CD14-positive monocyte (primary cell): ENCODE measurements at regions not wholly inside any gene's neighbourhood (a gene's known extent, or its start where the extent isn't known, plus 50 kb on each side); places are given as distances from the start of the nearest gene placed in this dataset.

Source experiments
- DNase-seq, 3 donors: peaks; one replicate each; pipeline ENCODE4 v3.0.0-alpha.2; 2011 to 2022
- H2AFZ ChIP-seq: 2 replicates; pipeline ENCODE4 v1.6.0; 2012; ENCODE audit warnings: mild to moderate bottlenecking, low read depth, low read length, inconsistent platforms; ENCODE audit not compliant: insufficient read depth, poor library complexity, severe bottlenecking
- H3K27ac ChIP-seq, 2 donors: 1 replicate in 1 of 2; 2 replicates in 1 of 2; pipeline ENCODE4 v1.5.1; 2012 to 2013; ENCODE audit warnings: low read length in 2 of 2, control low read depth in 1 of 2, inconsistent platforms in 1 of 2, low read depth in 1 of 2, mild to moderate bottlenecking in 1 of 2
- H3K27me3 ChIP-seq, 2 donors: one replicate each; pipeline versions ENCODE4 v1.6.0 to v1.6.1; 2011 to 2013; ENCODE audit warnings: low read length in 2 of 2; ENCODE audit not compliant: control insufficient read depth in 2 of 2, insufficient read depth in 2 of 2
- H3K36me3 ChIP-seq, 2 donors: replicated peaks in 1 of 2; 1 replicate in 1 of 2; 2 replicates in 1 of 2; pipeline versions ENCODE4 v1.5.1 to v1.6.1; 2012 to 2013; ENCODE audit warnings: low read length in 2 of 2, control low read depth in 1 of 2, inconsistent platforms in 1 of 2, mild to moderate bottlenecking in 1 of 2; ENCODE audit not compliant: insufficient read depth in 2 of 2, control insufficient read depth in 1 of 2
- H3K4me1 ChIP-seq, 2 donors: 1 replicate in 1 of 2; 2 replicates in 1 of 2; pipeline versions ENCODE4 v1.5.1 to v1.6.1; 2012 to 2013; ENCODE audit warnings: low read length in 2 of 2, control low read depth in 1 of 2, inconsistent platforms in 1 of 2, mild to moderate bottlenecking in 1 of 2, moderate library complexity in 1 of 2; ENCODE audit not compliant: insufficient read depth in 2 of 2, control insufficient read depth in 1 of 2
- H3K4me2 ChIP-seq: replicated peaks from 2 replicates; pipeline ENCODE3; 2012; ENCODE audit warnings: low read length, moderate library complexity, mild to moderate bottlenecking; ENCODE audit not compliant: poor library complexity, severe bottlenecking; ENCODE audit errors: extremely low read depth
- H3K4me3 ChIP-seq, 3 experiments: fragments of 200-600 bp in 1 of 3; sonication (generic) in 1 of 3; replicated peaks in 1 of 3; 1 replicate in 2 of 3; 2 replicates in 1 of 3; pipeline ENCODE4 v1.5.1; 2011 to 2013; ENCODE audit warnings: low read length in 3 of 3, mild to moderate bottlenecking in 3 of 3, control low read depth in 2 of 3, low read depth in 2 of 3, inconsistent platforms in 1 of 3, moderate library complexity in 1 of 3
- H3K79me2 ChIP-seq: 2 replicates; pipeline ENCODE4 v1.6.0; 2012; ENCODE audit warnings: mild to moderate bottlenecking, control low read depth, inconsistent platforms, low read length, moderate library complexity; ENCODE audit not compliant: insufficient read depth
- H3K9ac ChIP-seq: 2 replicates; pipeline ENCODE4 v1.6.0; 2017; ENCODE audit warnings: low read length, mild to moderate bottlenecking; ENCODE audit not compliant: insufficient read depth, poor library complexity, severe bottlenecking
- H3K9me3 ChIP-seq, 2 donors: replicated peaks in 1 of 2; 1 replicate in 1 of 2; 2 replicates in 1 of 2; pipeline versions ENCODE4 v1.5.1 to v1.6.1; 2012 to 2013; ENCODE audit warnings: low read length in 2 of 2, control low read depth in 1 of 2; ENCODE audit not compliant: control insufficient read depth in 1 of 2, insufficient read depth in 1 of 2
- H4K20me1 ChIP-seq: 2 replicates; pipeline ENCODE4 v1.6.0; 2012; ENCODE audit warnings: mild to moderate bottlenecking, low read length, control low read depth, moderate library complexity; ENCODE audit not compliant: insufficient read depth
- H3K27ac Mint-ChIP-seq, 7 donors: one replicate each; pipeline ENCODE4 v1.8.0; 2020; ENCODE audit warnings: mild to moderate bottlenecking in 7 of 7, mixed read lengths in 7 of 7, moderate library complexity in 6 of 7, inconsistent platforms in 2 of 7
- H3K27me3 Mint-ChIP-seq, 3 donors: one replicate each; pipeline ENCODE4 v1.8.0; 2021 to 2022; ENCODE audit warnings: low read depth in 3 of 3, mild to moderate bottlenecking in 3 of 3, mixed read lengths in 3 of 3, moderate library complexity in 3 of 3, inconsistent platforms in 1 of 3
- H3K36me3 Mint-ChIP-seq, 2 donors: one replicate each; pipeline ENCODE4 v1.8.0; 2020; ENCODE audit warnings: mixed read lengths in 2 of 2, inconsistent platforms in 1 of 2, mild to moderate bottlenecking in 1 of 2
- H3K4me1 Mint-ChIP-seq: one replicate; pipeline ENCODE4 v1.8.0; 2020; ENCODE audit warnings: mild to moderate bottlenecking, mixed read lengths
- H3K4me3 Mint-ChIP-seq, 2 donors: one replicate each; pipeline ENCODE4 v1.8.0; 2020; ENCODE audit warnings: mild to moderate bottlenecking in 2 of 2, mixed read lengths in 2 of 2, moderate library complexity in 1 of 2
- H3K9me3 Mint-ChIP-seq, 7 donors: one replicate each; pipeline ENCODE4 v1.8.0; 2020 to 2022; ENCODE audit warnings: mixed read lengths in 7 of 7, mild to moderate bottlenecking in 6 of 7, moderate library complexity in 6 of 7, inconsistent platforms in 2 of 7
- CTCF ChIP-seq: fragments of 200-600 bp; IDR thresholded peaks from one replicate; pipeline ENCODE4 v1.8.0; 2022; ENCODE audit warnings: antibody characterized with exemption, mild to moderate bottlenecking
- WGBS: methylation state at CpG from one replicate; pipeline ENCODE4 v1.1.5; 2013; ENCODE audit warnings: missing lambda C conversion rate; ENCODE audit not compliant: insufficient coverage; 5-methylcytosine and 5-hydroxymethylcytosine counted together
- intact Hi-C, 2 donors: fragments of 100-400 bp; cut with micrococcal nuclease; formaldehyde crosslinking; loops; one replicate each; pipeline versions ENCODE4 v1.15.0 to v1.15.1; 2023

DNA sequence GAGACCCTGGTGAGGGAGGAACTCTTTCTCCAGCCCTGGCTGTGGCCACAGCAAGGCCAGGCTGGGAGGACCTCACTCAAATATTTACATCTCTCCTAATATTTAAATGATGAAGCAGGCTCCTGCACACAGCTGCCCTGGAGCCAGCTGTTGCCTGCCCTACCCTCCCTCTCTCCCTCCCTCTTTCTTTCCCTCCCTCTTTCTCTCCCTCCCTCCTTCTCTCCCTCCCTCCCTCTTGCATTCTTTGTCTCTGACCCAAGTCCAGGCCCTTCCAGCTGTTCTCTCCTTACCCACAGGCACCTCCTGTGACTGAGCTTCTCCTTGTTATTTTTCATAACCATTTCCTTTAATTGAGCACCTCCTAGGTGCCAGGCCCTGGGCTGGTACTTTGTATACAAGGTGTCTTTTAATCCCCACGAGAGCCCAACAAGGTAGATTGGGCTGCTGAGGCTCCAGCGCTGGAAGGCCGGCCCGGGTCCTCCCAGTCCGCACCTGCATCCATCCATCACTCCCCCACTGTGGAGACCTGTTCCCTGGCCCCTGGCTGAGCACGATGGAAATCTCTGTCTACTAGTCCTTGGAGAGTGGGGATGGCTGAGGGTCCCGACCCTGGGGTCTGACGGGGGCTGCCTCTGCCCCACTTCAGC, 242.3 kb downstream of the SEC14L1 start:
- Mint-ChIP-seq H3K4me3 (no peak overlapping the region), H3K36me3 (peaks cover 33 to 48% of the 10 kb centered on the region in 2 donors), H3K4me1 (peaks cover 40% of the 10 kb centered on the region), H3K27ac (no peak overlapping the region), H3K27me3 (peaks cover 0 to 2% (median 2%) of the 10 kb centered on the region in 3 donors), H3K9me3 (no peaks in the 10 kb centered on the region)
- intact Hi-C loops: no loop called here
- H3K9me3 ChIP-seq: no peaks in the 10 kb centered on the region
- no peak for TF ChIP-seq CTCF
- H2AFZ ChIP-seq: no peak overlapping the region
- H3K27me3 ChIP-seq: no peaks in the 10 kb centered on the region
- peaks cover 19 to 23% of the 10 kb centered on the region in 2 donors for H3K4me1 ChIP-seq
- H3K36me3 ChIP-seq: peaks cover 6 to 8% of the 10 kb centered on the region in 2 donors
- no peak overlapping the region for H3K4me2 ChIP-seq
- H3K27ac ChIP-seq: no peak overlapping the region
- WGBS: 97% methylated on average over 5 of the region's 8 CpGs
- H3K9ac ChIP-seq: no peak overlapping the region
- H3K4me3 ChIP-seq: no peak overlapping the region
- no peak for DNase-seq
- H4K20me1 ChIP-seq: peaks cover 96% of the 10 kb centered on the region
- H3K79me2 ChIP-seq: peaks cover 76% of the 10 kb centered on the region

DNA sequence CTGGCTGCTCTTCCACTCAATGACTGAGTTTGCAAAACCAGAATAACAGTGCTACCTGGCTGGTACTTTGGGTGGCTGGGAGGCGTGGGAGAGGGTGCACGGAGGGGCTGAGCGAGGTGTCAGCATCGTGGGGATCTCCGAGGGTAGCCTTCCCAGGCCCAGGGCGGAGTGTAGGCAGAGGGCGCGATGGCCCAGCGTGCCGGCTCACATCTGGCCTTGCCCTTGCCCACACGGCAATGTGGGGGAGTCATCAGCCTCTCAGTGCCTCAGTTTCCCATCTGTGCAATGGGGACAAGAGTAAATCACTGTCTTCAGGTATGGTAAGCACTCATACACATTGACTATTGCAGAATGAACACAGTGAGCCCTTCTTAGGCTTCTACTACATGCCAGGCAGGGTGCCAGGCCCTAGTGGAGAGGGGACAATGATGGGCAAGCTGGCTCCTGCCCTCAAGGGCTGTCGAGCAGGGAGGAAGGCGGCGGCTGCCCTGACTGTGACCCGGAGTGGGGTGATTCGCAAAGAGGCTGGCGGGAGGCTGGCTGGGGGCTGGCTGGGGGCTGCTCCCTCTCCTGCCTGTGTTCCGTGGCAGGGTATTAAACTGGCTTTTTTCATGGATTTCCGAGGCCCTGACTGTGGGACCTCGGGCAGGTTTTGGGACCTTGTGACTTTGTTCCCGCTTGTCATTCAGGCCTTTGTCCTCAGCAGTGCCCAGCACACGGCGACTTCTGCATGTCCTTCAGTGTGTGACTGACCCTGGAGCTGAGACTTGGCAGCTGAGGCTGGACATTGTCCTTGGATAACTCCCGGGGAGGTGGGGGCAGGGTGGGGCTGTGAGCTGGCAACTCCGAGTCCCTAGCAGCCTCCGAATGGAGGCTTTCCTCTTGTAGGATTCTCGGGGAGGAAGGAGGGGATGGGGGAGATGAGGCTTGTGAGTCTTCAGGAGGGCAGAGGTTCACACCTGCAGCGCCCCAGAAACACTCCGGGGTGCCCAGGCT, 243.1 kb downstream of the SEC14L1 start:
- H3K79me2 ChIP-seq: peaks cover 75% of the 10 kb centered on the region
- no peaks in the 10 kb centered on the region for H3K27me3 ChIP-seq
- no peak overlapping the region for H2AFZ ChIP-seq
- H4K20me1 ChIP-seq: peaks cover 96% of the 10 kb centered on the region
- Mint-ChIP-seq H3K27ac (peak overlapping the region in 2 of 7 donors; percentile 31 to 36), H3K4me3 (no peak overlapping the region), H3K9me3 (no peaks in the 10 kb centered on the region), H3K27me3 (peaks cover 2 to 4% (median 2%) of the 10 kb centered on the region in 3 donors), H3K36me3 (peaks cover 30 to 45% of the 10 kb centered on the region in 2 donors), H3K4me1 (peaks cover 46% of the 10 kb centered on the region)
- H3K27ac ChIP-seq: no peak overlapping the region
- TF ChIP-seq CTCF: no peak
- no peaks in the 10 kb centered on the region for H3K9me3 ChIP-seq
- DNase-seq: no peak
- H3K4me2 ChIP-seq: no peak overlapping the region
- peaks cover 4 to 7% of the 10 kb centered on the region in 2 donors for H3K36me3 ChIP-seq
- H3K4me1 ChIP-seq: peaks cover 27 to 31% of the 10 kb centered on the region in 2 donors
- intact Hi-C loops: no loop called here
- no peak overlapping the region for H3K9ac ChIP-seq
- WGBS: 97% methylated on average over 23 of the region's 29 CpGs
- H3K4me3 ChIP-seq: no peak overlapping the region
